COLO668 (cell line): ENCODE measurements at regions not wholly inside any gene's neighbourhood (a gene's known extent, or its start where the extent isn't known, plus 50 kb on each side); places are given as distances from the start of the nearest gene placed in this dataset.

ENCODE experiments used
- DNase-seq: peaks from one replicate; lab custom pipeline; 2025; ENCODE audit not compliant: unreplicated experiment; lab: John Stamatoyannopoulos, UW

DNA sequence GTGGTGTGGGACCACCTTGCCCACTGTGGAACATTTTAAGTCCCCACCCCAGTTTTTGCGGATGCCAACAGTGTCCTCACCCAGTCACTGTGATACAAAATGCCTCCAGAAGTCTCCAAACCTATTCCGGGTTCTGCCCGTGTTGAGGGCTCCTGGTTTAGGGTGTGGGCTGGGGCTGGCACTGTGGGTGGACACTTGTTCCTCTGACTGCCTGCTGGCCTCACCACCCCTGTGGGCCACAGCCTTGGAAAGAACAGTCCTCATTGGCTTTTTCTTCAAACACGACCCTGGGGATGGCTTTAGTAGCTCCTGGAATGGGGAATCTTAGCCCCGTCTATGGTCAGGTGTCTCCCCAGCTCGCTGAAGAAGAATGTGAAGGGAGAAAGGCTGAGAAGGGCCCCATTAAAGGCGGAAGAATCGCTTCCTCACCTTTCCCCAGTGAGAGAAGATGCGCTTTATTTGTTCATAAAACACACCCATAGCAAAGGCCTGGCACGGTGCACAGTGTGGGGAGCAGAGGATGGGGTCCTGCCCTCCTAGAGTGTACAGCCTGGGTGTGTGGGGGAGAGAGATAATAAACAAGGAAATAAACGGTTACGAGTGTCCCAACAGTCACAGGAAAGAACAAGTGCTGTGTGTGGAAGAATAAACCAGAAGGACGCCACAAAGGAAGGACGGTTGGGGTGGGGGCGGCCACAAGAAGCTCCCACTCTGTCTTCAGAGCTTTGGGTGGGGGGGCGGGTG is 56.3 kb upstream of the SLC22A11 start:
- DNase-seq = no peak

DNA sequence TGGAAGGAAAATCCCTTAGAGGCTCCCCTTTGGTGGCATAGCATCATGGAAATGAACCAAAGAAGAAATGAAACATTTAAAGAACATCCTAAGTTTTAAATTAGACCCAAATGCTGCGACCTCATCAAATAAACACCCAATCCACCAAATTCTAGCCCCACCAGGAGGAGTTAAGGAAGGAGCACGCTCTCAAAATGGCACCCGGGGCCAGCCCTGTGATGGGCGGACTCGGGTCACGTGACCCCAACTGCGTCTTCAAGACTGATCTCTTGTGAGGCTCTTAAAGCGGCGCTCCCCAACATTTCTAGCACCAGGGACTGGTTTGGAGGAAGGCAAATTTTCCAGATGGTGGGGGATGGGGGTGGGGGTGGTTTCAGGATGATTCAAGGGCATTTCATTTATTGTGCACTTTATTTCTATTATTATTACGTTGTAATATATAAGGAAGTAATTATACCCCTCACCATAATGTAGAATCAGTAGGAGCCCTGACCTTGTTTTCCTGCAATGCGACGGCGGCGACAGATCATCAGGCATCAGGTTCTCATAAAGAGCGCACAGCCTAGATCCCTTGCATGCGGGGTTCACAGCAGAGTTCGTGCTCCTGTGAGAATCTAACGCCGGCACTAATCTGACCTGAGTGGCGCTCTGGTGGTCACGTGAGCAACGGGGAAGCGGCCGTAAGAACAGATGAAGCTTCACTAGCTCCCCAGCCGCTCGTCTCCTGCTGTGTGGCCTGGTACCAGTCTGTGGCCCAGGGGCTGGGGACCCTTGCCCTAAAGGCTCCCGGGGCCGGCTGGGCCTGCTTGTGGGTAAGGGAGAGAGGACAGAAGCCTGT is 55.3 kb upstream of the SLC22A11 start:
- DNase-seq = no peak

DNA sequence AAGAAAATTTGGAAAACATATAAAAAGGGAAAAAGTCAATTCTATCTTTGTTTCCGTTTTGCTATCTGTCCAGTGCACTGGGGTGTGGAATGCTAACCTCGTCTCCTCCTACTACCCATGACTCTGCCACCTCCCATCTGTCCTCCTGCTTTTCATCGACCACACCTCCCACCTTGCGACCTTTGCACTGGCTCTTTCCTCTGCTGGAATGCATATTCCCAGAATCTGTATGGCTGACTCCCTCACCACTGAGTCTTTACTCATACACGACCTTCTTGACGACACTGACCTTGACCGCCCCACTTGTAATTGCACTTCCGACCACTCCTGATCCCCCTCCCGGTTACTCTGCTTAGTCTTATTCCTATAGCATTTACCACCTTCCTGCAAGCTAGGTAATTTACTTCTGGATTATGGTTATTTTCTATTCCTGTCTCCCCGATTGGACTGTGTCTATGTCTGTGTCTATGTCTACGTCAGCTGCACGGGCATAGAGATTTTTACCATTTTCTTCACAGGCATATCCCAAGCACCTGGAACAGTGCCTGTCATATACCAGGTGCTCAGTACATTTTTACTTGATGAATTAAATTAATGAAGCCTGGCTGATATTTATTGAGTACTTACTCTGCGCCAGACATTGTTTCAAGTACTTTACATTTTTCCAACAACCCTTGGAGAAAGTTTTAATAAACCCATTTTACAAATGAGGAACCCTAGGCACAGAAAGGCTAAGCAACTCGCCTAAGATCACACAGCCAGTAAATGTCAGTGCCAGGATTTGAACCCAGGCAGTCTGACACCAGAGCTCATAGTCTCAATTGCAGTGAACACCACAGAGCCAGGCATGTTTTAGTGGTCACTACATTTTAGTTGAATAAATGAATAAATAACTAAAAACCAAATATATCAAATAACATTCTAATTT is 54.0 kb upstream of the SLC22A11 start:
- DNase-seq = no peak

DNA sequence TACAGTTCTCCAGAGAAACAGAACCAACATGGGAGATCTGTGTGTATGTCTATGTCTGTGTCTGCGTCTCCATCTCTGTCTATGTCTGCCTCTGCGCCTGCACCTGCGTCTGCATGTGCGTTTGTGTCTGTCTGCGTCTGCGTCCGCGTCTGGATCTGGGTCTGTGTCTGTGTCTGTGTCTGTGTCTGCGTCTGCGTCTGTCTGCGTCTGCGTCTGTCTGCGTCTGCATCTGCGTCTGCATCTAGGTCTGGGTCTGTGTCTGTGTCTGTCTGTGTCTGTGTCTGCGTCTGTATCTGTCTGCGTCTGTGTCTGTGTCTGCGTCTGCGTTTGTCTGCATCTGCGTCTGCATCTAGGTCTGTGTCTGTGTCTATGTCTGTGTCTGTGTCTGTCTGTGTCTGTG is 53.1 kb upstream of the SLC22A11 start:
- no peak for DNase-seq

DNA sequence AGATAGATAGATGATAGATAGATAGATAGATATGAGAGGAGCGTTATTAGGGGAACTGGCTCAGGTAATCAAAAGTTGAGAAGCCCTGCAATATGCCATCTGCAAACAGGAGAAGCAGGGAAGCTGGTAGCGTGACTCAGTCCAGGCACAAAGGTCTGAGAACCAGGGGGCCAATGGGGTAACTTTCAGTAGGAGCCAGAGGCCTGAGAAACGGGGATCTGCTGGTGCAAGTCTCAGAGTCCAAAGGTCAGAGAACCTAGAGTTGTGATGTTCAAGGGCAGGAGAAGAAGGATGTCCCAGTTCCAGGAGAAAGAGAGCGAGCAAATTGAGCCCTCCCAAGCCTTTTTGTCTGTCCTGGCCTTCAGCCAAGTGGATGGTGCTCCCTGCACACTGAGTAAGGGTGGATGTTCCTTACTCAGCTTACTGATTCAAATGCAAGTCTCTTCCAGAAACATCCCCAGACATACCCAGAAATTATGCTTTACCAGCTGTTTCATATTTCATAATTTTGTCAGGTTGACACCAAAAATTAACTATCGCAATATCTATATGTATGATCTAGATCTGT is 52.5 kb upstream of the SLC22A11 start:
- no peak for DNase-seq

DNA sequence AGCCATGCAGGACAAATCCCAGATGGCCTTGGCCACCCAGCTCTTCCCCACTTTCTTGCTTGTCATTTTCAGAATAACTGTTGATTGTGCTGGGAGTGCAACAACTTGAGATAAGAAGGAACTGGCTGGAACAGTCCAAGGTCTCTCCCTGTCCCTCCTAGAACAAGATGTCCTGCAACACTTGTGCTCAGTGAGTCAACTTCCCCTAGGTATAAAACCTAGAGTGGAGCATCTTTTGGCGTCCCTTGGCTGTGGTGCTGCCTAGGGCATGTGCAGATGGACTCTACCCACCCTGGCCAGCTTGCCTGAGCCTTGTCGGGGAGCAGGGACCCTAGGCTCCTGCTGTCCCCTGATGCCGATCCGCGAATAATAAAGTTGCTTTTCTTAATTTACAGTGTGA is 50.7 kb upstream of the SLC22A11 start:
- no peak for DNase-seq
